Left hindlimb (tissue), 1 donor: ENCODE measurements at regions not wholly inside any gene's neighbourhood (a gene's known extent, or its start where the extent isn't known, plus 50 kb on each side); places are given as distances from the start of the nearest gene placed in this dataset.

ENCODE experiments used
- DNase-seq: peaks from one replicate; pipeline ENCODE4 v3.0.0-alpha.2; 2018

- DNase-seq, result no peak
These were observed 156.8 kb upstream of the BDNF start for GRCh38 chr11:27857014-27857413.

- DNase-seq, result no peak
These were observed 148.2 kb upstream of the BDNF start for GRCh38 chr11:27848423-27848822.

GRCh38 chr11:27847496-27847895 is 147.2 kb upstream of the BDNF start:
- no peak for DNase-seq

- no peak for DNase-seq
These were observed 142.0 kb upstream of the BDNF start for GRCh38 chr11:27842290-27842689.

- no peak for DNase-seq
These were observed 140.8 kb upstream of the BDNF start for GRCh38 chr11:27841023-27841422.

GRCh38 chr11:27839226-27839913 is 139.1 kb upstream of the BDNF start:
- DNase-seq, result no peak

GRCh38 chr11:27838674-27839073 is 138.4 kb upstream of the BDNF start:
- DNase-seq, result no peak

- no peak for DNase-seq
These were observed 137.8 kb upstream of the BDNF start for GRCh38 chr11:27837895-27838563.

- DNase-seq, result no peak
These were observed 130.0 kb upstream of the BDNF start for GRCh38 chr11:27830206-27830605.

- no peak for DNase-seq
These were observed 120.0 kb upstream of the BDNF start for GRCh38 chr11:27820249-27820648.

- DNase-seq, result no peak
These were observed 115.9 kb upstream of the BDNF start for GRCh38 chr11:27816197-27816596.

GRCh38 chr11:27812341-27812740 is 112.1 kb upstream of the BDNF start:
- no peak for DNase-seq

GRCh38 chr11:27807596-27807995 is 107.3 kb upstream of the BDNF start:
- DNase-seq, result no peak

- no peak for DNase-seq
These were observed 105.9 kb upstream of the BDNF start for GRCh38 chr11:27806122-27806521.

GRCh38 chr11:27795955-27796861 is 96.0 kb upstream of the BDNF start:
- peak; percentile 37 for DNase-seq

- DNase-seq, result no peak
These were observed 86.6 kb upstream of the BDNF start for GRCh38 chr11:27786864-27787263.

- no peak for DNase-seq
These were observed 86.1 kb upstream of the BDNF start for GRCh38 chr11:27786331-27786730.

- no peak for DNase-seq
These were observed 83.6 kb upstream of the BDNF start for GRCh38 chr11:27783701-27784355.

- no peak for DNase-seq
These were observed 76.8 kb upstream of the BDNF start for GRCh38 chr11:27777033-27777432.

GRCh38 chr11:27773884-27774283 is 73.6 kb upstream of the BDNF start:
- DNase-seq, result no peak

- DNase-seq, result no peak
These were observed 71.3 kb upstream of the BDNF start for GRCh38 chr11:27771516-27771915.

GRCh38 chr11:27770576-27770975 is 70.3 kb upstream of the BDNF start:
- DNase-seq, result no peak

- no peak for DNase-seq
These were observed 63.5 kb upstream of the BDNF start for GRCh38 chr11:27763736-27764135.
